OCI-LY7 (cell line): ENCODE measurements at regions not wholly inside any gene's neighbourhood (a gene's known extent, or its start where the extent isn't known, plus 50 kb on each side); places are given as distances from the start of the nearest gene placed in this dataset.
"Not testable (repeated sequence)": the region's sequence is repeated elsewhere in the genome, so short reads cannot be mapped to it uniquely, and the experiment has no call there.

ENCODE experiments used
- BruUV-seq: library from RNA; stranded (reverse); fragments of 400-500 nt; replicated peaks from 2 replicates; lab custom pipeline; 2021; lab: Mats Ljungman, UMichigan
- CTCF ChIA-PET: fragments of 300-600 bp; sonication (Branson Sonifier 250); formaldehyde crosslinking; loops from one replicate; lab custom pipeline; 2022; ENCODE audit warnings: antibody characterized with exemption; ENCODE audit not compliant: unreplicated experiment; lab: Charles Lee
- POLR2A ChIA-PET: fragments of 300-600 bp; sonication (Branson Sonifier 250); formaldehyde crosslinking; loops from one replicate; lab custom pipeline; 2022; ENCODE audit warnings: antibody characterized with exemption; lab: Charles Lee
- DNase-seq: peaks from one replicate; pipeline ENCODE4 v3.0.0-alpha.2; 2015; ENCODE audit warnings: low spot score
- H2AFZ ChIP-seq: fragments of 200-600 bp; sonication (generic), shearing (Covaris generic); 2 replicates; pipeline ENCODE4 v1.6.1; 2014; ENCODE audit warnings: mild to moderate bottlenecking, antibody characterized with exemption, low read length, moderate library complexity
- H3K27ac ChIP-seq: fragments of 200-600 bp; sonication (generic); 2 replicates; pipeline ENCODE4 v1.5.1; 2014; ENCODE audit warnings: mixed run types, low read depth, mild to moderate bottlenecking, moderate library complexity, low read length, inconsistent platforms; ENCODE audit not compliant: poor library complexity, severe bottlenecking
- H3K36me3 ChIP-seq: fragments of 200-600 bp; sonication (generic); 2 replicates; pipeline ENCODE4 v1.6.1; 2014; ENCODE audit warnings: mild to moderate bottlenecking, antibody characterized with exemption, low read length, moderate library complexity, mixed read lengths; ENCODE audit not compliant: insufficient read depth
- H3K4me1 ChIP-seq: fragments of 200-600 bp; sonication (generic); 2 replicates; pipeline ENCODE4 v1.5.1; 2014; ENCODE audit warnings: mild to moderate bottlenecking, low read length; ENCODE audit not compliant: insufficient read depth, poor library complexity, severe bottlenecking
- H3K4me2 ChIP-seq: fragments of 200-600 bp; sonication (generic); 2 replicates; pipeline ENCODE4 v1.6.1; 2014; ENCODE audit warnings: mild to moderate bottlenecking, low read length
- H3K4me3 ChIP-seq: fragments of 200-600 bp; sonication (generic); 2 replicates; pipeline ENCODE4 v1.5.1; 2014; ENCODE audit warnings: mild to moderate bottlenecking, low read depth, low read length; ENCODE audit not compliant: poor library complexity, severe bottlenecking
- H3K79me2 ChIP-seq: fragments of 200-600 bp; sonication (generic); 2 replicates; pipeline ENCODE4 v1.6.1; 2016; ENCODE audit warnings: low read depth, mild to moderate bottlenecking, low read length, moderate library complexity, mixed read lengths; ENCODE audit not compliant: insufficient read depth
- H3K9me2 ChIP-seq: fragments of 200-600 bp; sonication (generic); 2 replicates; pipeline ENCODE4 v1.6.1; 2016; ENCODE audit warnings: mild to moderate bottlenecking, low read length, mixed read lengths; ENCODE audit not compliant: insufficient read depth
- H3K9me3 ChIP-seq: fragments of 200-600 bp; sonication (generic); 2 replicates; pipeline ENCODE4 v1.6.1; 2014; ENCODE audit warnings: mild to moderate bottlenecking, mixed run types, low read length, mixed read lengths
- H4K20me1 ChIP-seq: fragments of 200-600 bp; sonication (generic); 2 replicates; pipeline ENCODE4 v1.6.1; 2014; ENCODE audit warnings: mild to moderate bottlenecking, antibody characterized with exemption, low read length, moderate library complexity, mixed read lengths; ENCODE audit not compliant: insufficient read depth
- intact Hi-C: fragments of 100-400 bp; cut with micrococcal nuclease; formaldehyde crosslinking; loops from one replicate; pipeline ENCODE4 v1.10.0; 2022; ENCODE audit not compliant: unreplicated experiment

DNA sequence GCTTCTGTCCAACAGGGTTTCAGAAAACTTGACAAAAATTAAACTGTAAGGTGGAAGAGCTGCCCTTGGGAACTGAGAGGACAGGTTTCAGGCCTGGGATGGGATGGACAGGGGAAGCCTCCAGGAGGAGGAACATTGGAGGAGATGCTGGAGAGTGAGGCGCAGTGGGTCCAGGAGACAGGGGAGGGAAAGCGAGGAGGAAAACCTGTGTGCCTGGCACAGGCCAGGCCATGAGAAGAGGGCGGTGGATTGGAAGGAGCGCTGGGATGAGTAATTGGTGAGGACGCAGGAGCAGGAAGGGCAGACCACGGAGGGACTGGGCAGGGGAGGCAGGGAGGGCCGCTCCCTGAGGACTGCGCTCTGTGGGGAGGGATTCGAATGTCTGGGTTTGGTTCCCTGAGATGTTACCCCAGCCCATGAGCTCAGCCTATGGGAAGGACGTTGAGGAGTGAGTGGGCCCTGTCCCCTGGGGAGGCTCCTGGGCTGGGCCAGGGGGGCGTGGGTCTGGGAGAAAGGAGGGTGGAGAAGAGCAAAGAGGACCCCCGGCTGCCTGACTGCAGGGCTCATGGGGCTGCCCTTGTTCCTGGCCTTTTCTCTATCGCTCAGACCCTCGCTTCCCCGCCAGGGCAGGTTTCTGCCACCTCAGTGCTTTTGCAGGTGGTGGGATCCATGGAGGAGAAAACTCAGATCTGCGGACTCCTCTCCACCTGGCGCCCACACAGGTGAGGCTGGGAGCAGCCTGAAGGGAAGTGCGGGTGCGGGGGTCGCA is 249.1 kb upstream of the NPAP1 start:
- BruUV-seq, intact Hi-C loops: not testable (repeated sequence)

DNA sequence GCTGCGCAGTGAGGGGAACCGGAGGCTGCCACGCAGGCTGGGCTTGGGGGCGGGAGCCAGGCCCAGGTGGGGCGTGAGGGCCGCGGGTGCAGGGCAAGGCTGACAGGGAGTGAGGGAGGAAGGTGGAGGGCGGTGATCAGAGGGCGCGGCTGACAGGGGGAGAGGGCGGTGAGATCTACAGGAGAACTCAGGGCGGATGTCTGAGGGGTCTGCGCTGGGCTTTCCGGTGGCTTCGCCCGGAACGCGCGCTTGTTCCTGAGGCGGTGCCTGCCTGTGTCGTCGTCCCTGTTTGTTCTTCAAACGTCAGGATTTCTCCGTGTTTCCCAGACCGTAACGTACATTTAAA is 248.5 kb upstream of the NPAP1 start:
- H2AFZ ChIP-seq, H3K4me2 ChIP-seq, intact Hi-C loops, H3K9me2 ChIP-seq, H3K4me1 ChIP-seq, H4K20me1 ChIP-seq, POLR2A ChIA-PET, H3K27ac ChIP-seq, H3K79me2 ChIP-seq, DNase-seq, H3K4me3 ChIP-seq, H3K9me3 ChIP-seq, H3K36me3 ChIP-seq, CTCF ChIA-PET, BruUV-seq: not testable (repeated sequence)

More for the DNA sequence above, 249.1 kb upstream of the NPAP1 start:
- H3K9me2 ChIP-seq, H2AFZ ChIP-seq, H4K20me1 ChIP-seq, H3K27ac ChIP-seq, DNase-seq, POLR2A ChIA-PET, H3K79me2 ChIP-seq, H3K4me3 ChIP-seq, H3K9me3 ChIP-seq, CTCF ChIA-PET, H3K36me3 ChIP-seq, H3K4me1 ChIP-seq, H3K4me2 ChIP-seq: not testable (repeated sequence)

DNA sequence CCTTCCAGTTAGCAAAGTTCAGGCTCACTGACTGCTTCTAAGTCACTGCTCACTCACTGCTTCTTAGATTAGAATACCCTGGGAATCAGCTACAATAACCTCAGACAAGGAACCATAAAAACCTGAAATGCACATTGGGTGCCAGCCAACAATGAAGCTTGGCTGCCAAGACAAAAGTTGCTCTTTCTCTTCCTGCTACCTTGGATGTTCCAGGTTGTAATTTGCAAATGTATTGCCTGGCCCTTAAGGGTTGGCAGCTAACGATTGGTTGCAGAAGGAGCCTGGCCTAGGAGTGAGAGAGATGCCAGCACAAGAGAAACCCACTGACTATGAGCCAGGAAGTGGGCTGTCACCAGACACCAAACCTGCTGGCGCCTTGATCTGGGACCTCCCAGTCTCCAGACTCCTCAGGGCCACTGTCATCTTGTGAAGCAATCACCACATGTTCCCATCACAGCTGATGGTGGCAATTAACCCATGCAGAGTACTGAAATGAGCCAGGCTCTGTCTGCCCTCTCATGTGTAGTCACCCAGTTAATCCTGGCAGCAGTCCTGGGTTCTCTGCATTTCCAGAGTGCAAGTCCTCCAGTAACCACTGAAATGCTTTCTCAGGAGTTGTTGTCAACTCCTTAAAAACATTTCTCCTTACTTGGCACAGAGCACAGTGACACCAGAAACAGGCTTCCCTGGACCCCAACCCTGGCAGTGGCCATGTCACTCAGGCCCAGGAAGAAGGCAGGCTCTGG is 240.3 kb upstream of the NPAP1 start:
- H3K4me1 ChIP-seq, H3K4me3 ChIP-seq, DNase-seq, H4K20me1 ChIP-seq, H2AFZ ChIP-seq, BruUV-seq, CTCF ChIA-PET, POLR2A ChIA-PET, H3K4me2 ChIP-seq, H3K27ac ChIP-seq, H3K36me3 ChIP-seq, H3K9me2 ChIP-seq, H3K9me3 ChIP-seq, intact Hi-C loops, H3K79me2 ChIP-seq: not testable (repeated sequence)

DNA sequence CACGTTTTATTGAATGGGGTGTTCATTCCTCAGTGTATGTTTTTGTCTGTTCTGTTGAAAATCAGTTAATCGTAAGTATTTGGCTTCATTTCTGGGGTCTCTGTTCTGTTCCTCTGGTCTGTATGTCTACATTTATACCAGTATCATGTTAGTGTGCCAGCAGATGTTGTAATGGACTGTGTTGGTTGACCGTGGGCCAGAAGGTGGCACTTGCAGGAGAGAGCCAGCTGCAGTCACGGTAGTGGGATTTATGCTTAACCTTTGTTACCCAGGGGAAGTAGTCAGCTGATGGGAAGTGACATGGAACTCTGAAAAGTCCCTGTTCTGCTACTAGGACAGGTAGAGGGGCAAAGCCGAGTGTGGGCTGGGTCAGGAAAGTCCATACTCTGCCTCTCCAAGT is 238.3 kb upstream of the NPAP1 start:
- H3K4me3 ChIP-seq, H2AFZ ChIP-seq, DNase-seq, H3K79me2 ChIP-seq, intact Hi-C loops, H3K9me3 ChIP-seq, POLR2A ChIA-PET, H3K4me1 ChIP-seq, H3K4me2 ChIP-seq, H3K9me2 ChIP-seq, CTCF ChIA-PET, H3K36me3 ChIP-seq, H3K27ac ChIP-seq, H4K20me1 ChIP-seq, BruUV-seq: not testable (repeated sequence)

DNA sequence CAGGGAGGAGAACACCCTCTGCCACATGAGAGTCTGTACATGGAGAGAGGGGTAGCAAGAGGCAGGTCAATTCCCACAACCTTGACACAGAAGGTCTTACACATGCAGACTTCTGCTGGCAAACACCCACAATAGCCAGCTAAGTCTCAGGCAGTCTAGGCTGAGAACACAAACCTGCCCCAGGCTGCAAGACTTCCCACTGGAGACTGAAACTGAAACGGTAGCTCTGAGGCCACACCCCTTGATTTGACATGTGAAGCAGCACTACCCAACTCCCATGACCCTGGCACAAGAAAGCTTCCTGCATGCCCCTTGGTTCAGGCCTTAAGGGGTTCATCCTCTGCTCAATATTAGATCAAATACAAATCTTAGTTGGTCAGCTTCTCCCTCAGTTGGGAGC is 237.8 kb upstream of the NPAP1 start:
- BruUV-seq, H3K4me1 ChIP-seq, H3K9me2 ChIP-seq, H3K4me3 ChIP-seq, H2AFZ ChIP-seq, H3K4me2 ChIP-seq, H3K79me2 ChIP-seq, H3K27ac ChIP-seq, DNase-seq, POLR2A ChIA-PET, intact Hi-C loops, H3K9me3 ChIP-seq, H3K36me3 ChIP-seq, CTCF ChIA-PET, H4K20me1 ChIP-seq: not testable (repeated sequence)

DNA sequence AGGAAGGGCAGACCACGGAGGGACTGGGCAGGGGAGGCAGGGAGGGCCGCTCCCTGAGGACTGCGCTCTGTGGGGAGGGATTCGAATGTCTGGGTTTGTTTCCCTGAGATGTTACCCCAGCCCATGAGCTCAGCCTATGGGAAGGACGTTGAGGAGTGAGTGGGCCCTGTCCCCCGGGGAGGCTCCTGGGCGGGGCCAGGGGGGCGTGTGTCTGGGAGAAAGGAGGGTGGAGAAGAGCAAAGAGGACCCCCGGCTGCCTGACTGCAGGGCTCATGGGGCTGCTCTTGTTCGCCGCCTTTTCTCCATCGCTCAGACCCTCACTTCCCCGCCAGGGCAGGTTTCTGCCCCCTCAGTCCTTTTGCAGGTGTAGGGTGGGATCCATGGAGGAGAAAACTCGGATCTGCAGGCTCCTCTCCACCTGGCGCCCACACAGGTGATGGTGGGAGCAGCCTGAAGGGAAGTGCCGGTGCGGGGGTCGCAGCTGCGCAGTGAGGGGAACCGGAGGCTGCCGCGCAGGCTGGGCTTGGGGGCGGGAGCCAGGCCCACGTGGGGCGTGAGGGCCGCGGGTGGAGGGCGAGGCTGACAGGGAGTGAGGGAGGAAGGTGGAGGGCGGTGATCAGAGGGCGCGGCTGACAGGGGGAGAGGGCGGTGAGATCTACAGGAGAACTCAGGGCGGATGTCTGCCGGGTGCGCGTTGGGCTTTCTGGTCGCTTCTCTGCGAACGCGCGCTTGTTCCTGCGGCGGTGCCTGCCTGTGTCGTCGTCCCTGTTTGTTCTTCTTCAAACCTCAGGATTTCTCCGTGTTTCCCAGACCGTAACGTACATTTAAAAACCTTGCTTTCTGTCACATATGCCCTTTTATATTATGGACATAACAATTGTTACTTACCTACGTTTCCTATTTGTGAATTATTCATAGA is 198.2 kb upstream of the NPAP1 start:
- H2AFZ ChIP-seq, H3K9me3 ChIP-seq, H4K20me1 ChIP-seq, CTCF ChIA-PET, H3K36me3 ChIP-seq, intact Hi-C loops, POLR2A ChIA-PET, H3K79me2 ChIP-seq, H3K4me1 ChIP-seq, DNase-seq, BruUV-seq, H3K27ac ChIP-seq, H3K9me2 ChIP-seq, H3K4me2 ChIP-seq, H3K4me3 ChIP-seq: not testable (repeated sequence)
